MM.1S (cell line): ENCODE measurements at regions not wholly inside any gene's neighbourhood (a gene's known extent, or its start where the extent isn't known, plus 50 kb on each side); places are given as distances from the start of the nearest gene placed in this dataset.
A peak's percentile ranks its signal among the peaks of the same experiment; 100 is the strongest.

Source experiments
- DNase-seq: peaks from one replicate; pipeline ENCODE4 v3.0.0-alpha.2; 2015
- H2AFZ ChIP-seq: fragments of 300-600 bp; sonication (generic); 2 replicates; pipeline ENCODE4 v1.6.0; 2016; ENCODE audit warnings: antibody characterized with exemption, low read length
- H3F3A ChIP-seq: fragments of 300-600 bp; sonication (generic); 2 replicates; pipeline ENCODE4 v1.6.1; 2016; ENCODE audit warnings: mild to moderate bottlenecking, antibody characterized with exemption, low read length, moderate library complexity, mixed read lengths; ENCODE audit not compliant: insufficient read depth
- H3K27ac ChIP-seq: fragments of 300-600 bp; sonication (generic); 2 replicates; pipeline ENCODE4 v1.5.1; 2016; ENCODE audit warnings: mild to moderate bottlenecking, low read length
- H3K27me3 ChIP-seq: fragments of 300-600 bp; sonication (generic); replicated peaks from 2 replicates; pipeline ENCODE4 v1.6.0; 2016; ENCODE audit warnings: low read length; ENCODE audit not compliant: insufficient read depth
- H3K36me3 ChIP-seq: fragments of 300-600 bp; sonication (generic); replicated peaks from 2 replicates; pipeline ENCODE4 v1.6.1; 2016; ENCODE audit warnings: mild to moderate bottlenecking, low read length, mixed read lengths; ENCODE audit not compliant: insufficient read depth
- H3K4me1 ChIP-seq: fragments of 300-600 bp; sonication (generic); 2 replicates; pipeline ENCODE4 v1.6.1; 2016; ENCODE audit warnings: low read length, mixed read lengths
- H3K4me2 ChIP-seq: fragments of 300-600 bp; sonication (generic); 2 replicates; pipeline ENCODE4 v1.6.0; 2016; ENCODE audit warnings: low read depth, low read length
- H3K4me3 ChIP-seq: fragments of 300-600 bp; sonication (generic); 2 replicates; pipeline ENCODE4 v1.5.1; 2016; ENCODE audit warnings: low read length, mixed read lengths
- H3K79me2 ChIP-seq: fragments of 300-600 bp; sonication (generic); 2 replicates; pipeline ENCODE4 v1.6.1; 2016; ENCODE audit warnings: mixed run types, low read length, mixed read lengths
- H3K9ac ChIP-seq: fragments of 300-600 bp; sonication (generic); 2 replicates; pipeline ENCODE4 v1.6.1; 2016; ENCODE audit warnings: low read length, mixed read lengths
- H3K9me2 ChIP-seq: fragments of 300-600 bp; sonication (generic); replicated peaks from 2 replicates; pipeline ENCODE4 v1.6.1; 2016; ENCODE audit warnings: mild to moderate bottlenecking, low read length, mixed read lengths; ENCODE audit not compliant: insufficient read depth
- H3K9me3 ChIP-seq: fragments of 300-600 bp; sonication (generic); replicated peaks from 2 replicates; pipeline ENCODE4 v1.6.1; 2016; ENCODE audit warnings: mild to moderate bottlenecking, low read length, mixed read lengths; ENCODE audit not compliant: insufficient read depth
- H4K20me1 ChIP-seq: fragments of 300-600 bp; sonication (generic); 2 replicates; pipeline ENCODE4 v1.6.1; 2016; ENCODE audit warnings: mild to moderate bottlenecking, low read length, moderate library complexity, mixed read lengths; ENCODE audit not compliant: insufficient read depth
- CTCF ChIP-seq: fragments of 300-600 bp; sonication (generic); IDR thresholded peaks from 2 replicates; pipeline ENCODE4 v1.5.1; 2016; ENCODE audit warnings: antibody characterized with exemption, low read length, mixed read lengths
- EZH2 ChIP-seq: fragments of 300-600 bp; sonication (generic); optimal IDR thresholded peaks from 2 replicates; pipeline ENCODE3; 2017; ENCODE audit warnings: low read depth, mild to moderate bottlenecking, antibody characterized with exemption, low read length, mixed read lengths
- EZH2phosphoT487 ChIP-seq: fragments of 300-600 bp; sonication (generic); IDR thresholded peaks from 2 replicates; pipeline ENCODE4 v1.6.1; 2018; ENCODE audit warnings: antibody characterized with exemption, low read length

GRCh38 chr17:54745239-54745638, 155.4 kb upstream of the TOM1L1 start:
- no peaks in the 10 kb centered on the region for H3K36me3 ChIP-seq
- no peak overlapping the region for H3K4me3 ChIP-seq
- H3K27ac ChIP-seq = no peak overlapping the region
- H3K9me3 ChIP-seq = no peaks in the 10 kb centered on the region; the same call in 1 of the 2 replicates
- H4K20me1 ChIP-seq = no peaks in the 10 kb centered on the region
- TF ChIP-seq EZH2 (no peak), EZH2phosphoT487 (no peak), CTCF (no peak)
- H2AFZ ChIP-seq = no peak overlapping the region
- no peaks in the 10 kb centered on the region for H3K4me1 ChIP-seq
- H3K4me2 ChIP-seq = no peak overlapping the region
- H3K9ac ChIP-seq = no peak overlapping the region
- H3K9me2 ChIP-seq = no peaks in the 10 kb centered on the region
- H3K79me2 ChIP-seq = no peaks in the 10 kb centered on the region
- no peak for DNase-seq
- no peaks in the 10 kb centered on the region for H3F3A ChIP-seq
- no peaks in the 10 kb centered on the region for H3K27me3 ChIP-seq

DNA sequence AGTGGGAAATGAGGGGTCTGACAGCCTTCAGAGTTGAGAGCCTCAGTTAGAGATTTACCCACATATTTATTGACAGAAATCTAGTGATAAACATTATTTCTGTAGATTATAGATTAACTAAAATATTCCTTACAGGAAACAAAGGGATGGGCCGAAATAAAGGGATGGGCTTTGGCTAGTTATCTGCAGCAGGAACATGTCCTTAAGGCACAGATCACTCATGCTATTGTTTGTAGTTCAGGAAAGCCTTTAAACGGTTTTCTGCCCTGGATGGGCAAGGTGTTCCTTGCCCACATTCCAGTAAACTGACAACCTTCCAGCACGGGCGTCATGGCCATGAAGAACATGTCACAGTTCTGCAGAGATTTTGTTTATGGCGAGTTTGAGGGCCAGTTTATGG, 154.8 kb upstream of the TOM1L1 start:
- Histone ChIP-seq H3K4me3 (no peak overlapping the region), H3F3A (no peaks in the 10 kb centered on the region), H3K9me2 (no peaks in the 10 kb centered on the region), H3K4me2 (no peak overlapping the region), H2AFZ (no peak overlapping the region), H3K36me3 (no peaks in the 10 kb centered on the region), H4K20me1 (no peaks in the 10 kb centered on the region), H3K27me3 (no peaks in the 10 kb centered on the region), H3K27ac (no peak overlapping the region), H3K4me1 (no peaks in the 10 kb centered on the region), H3K9ac (no peak overlapping the region), H3K9me3 (no peaks in the 10 kb centered on the region; the same call in 1 of the 2 replicates), H3K79me2 (no peaks in the 10 kb centered on the region)
- TF ChIP-seq EZH2phosphoT487 (no peak), EZH2 (no peak)
- no peak for DNase-seq

DNA sequence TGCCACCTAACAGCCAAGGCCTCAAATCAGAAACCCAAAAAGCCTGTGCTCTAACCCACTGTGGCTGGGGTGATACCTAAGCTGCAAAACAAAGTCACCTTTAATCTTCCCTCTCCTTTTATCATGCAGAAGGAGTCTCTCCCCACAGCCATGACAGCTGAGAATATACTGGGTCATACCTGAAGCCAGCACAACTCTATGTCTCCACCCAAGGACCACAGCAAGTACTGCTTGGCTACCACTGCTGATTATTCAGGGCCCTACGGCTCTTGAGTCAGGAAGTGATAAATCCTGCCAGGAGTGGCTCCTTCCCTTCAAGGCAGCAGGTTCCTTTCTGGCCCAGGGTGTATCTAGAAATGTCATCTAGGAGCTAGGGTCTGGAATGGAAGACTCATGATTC, 151.5 kb upstream of the TOM1L1 start:
- H3K4me2 ChIP-seq = no peak overlapping the region
- H3K27me3 ChIP-seq = no peaks in the 10 kb centered on the region
- H3F3A ChIP-seq = no peaks in the 10 kb centered on the region
- no peak overlapping the region for H3K27ac ChIP-seq
- H3K36me3 ChIP-seq = no peaks in the 10 kb centered on the region
- no peak overlapping the region for H2AFZ ChIP-seq
- TF ChIP-seq EZH2phosphoT487 = no peak
- TF ChIP-seq EZH2 = no peak
- TF ChIP-seq CTCF = no peak
- no peaks in the 10 kb centered on the region for H3K4me1 ChIP-seq
- no peaks in the 10 kb centered on the region; the same call in 1 of the 2 replicates for H3K9me3 ChIP-seq
- no peak overlapping the region for H3K4me3 ChIP-seq
- H3K9ac ChIP-seq = no peak overlapping the region
- H3K79me2 ChIP-seq = no peaks in the 10 kb centered on the region
- H3K9me2 ChIP-seq = no peaks in the 10 kb centered on the region
- no peaks in the 10 kb centered on the region for H4K20me1 ChIP-seq
- no peak for DNase-seq

DNA sequence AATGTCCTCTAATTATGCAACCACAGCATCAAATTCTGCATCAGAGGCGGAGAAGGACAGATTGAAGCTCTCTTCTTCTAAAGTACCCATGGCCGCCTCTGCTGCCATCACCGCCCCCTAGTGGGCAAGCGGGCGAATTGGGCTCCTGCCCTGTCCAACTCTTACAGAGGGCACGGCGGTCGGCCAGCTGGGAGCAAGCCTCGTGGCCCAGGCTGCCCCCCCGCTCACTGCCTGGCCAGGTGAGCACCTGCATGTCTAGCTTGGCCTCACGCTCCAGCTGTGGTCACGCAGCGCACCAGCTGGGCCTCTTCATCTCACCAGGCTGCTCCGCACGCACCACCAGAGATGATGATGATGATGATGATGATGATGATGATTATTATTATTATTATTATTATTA, 146.1 kb upstream of the TOM1L1 start:
- H3K9me2 ChIP-seq = no peaks in the 10 kb centered on the region
- no peaks in the 10 kb centered on the region for H3K9me3 ChIP-seq
- no peak for DNase-seq

More for the DNA sequence above, 146.1 kb upstream of the TOM1L1 start:
- Histone ChIP-seq H3K9ac (no peak overlapping the region), H3K36me3 (no peaks in the 10 kb centered on the region), H3F3A (no peaks in the 10 kb centered on the region), H3K27me3 (no peaks in the 10 kb centered on the region), H3K4me3 (no peak overlapping the region), H2AFZ (no peak overlapping the region), H4K20me1 (no peaks in the 10 kb centered on the region), H3K4me1 (no peaks in the 10 kb centered on the region), H3K79me2 (no peaks in the 10 kb centered on the region), H3K4me2 (no peak overlapping the region), H3K27ac (no peak overlapping the region)
- TF ChIP-seq CTCF = peak; percentile 18
- no peak for TF ChIP-seq EZH2
